H1 (cell line): ENCODE measurements at regions not wholly inside any gene's neighbourhood (a gene's known extent, or its start where the extent isn't known, plus 50 kb on each side); places are given as distances from the start of the nearest gene placed in this dataset.

Experiments
- CTCF ChIA-PET: fragments of 300-600 bp; sonication (Branson Sonifier 250); formaldehyde crosslinking; loops from one replicate; lab custom pipeline; 2021; ENCODE audit not compliant: partially characterized antibody; lab: Charles Lee
- POLR2A ChIA-PET: fragments of 300-600 bp; sonication (Branson Sonifier 250); formaldehyde crosslinking; loops from one replicate; lab custom pipeline; 2021; ENCODE audit warnings: inconsistent platforms; ENCODE audit not compliant: partially characterized antibody; lab: Charles Lee
- DNase-seq, 2 experiments: peaks; one replicate each; pipeline versions ENCODE4 v3.0.0 to v3.0.0-alpha.2; 2010 to 2022; ENCODE audit warnings: low spot score in 2 of 2, low read depth in 1 of 2, mixed read lengths in 1 of 2
- FAIRE-seq: peaks from 2 replicates; lab custom pipeline; 2011; peaks lifted over from hg19 to GRCh38; lab: Jason Lieb, UNC
- H2AFZ ChIP-seq: 2 replicates; pipeline ENCODE4 v1.8.1; 2012; ENCODE audit warnings: low read length, inconsistent platforms
- H2AK5ac ChIP-seq: 2 replicates; pipeline ENCODE4 v1.6.1; 2013; ENCODE audit warnings: low read depth, low read length
- H2BK120ac ChIP-seq: replicated peaks from 2 replicates; pipeline ENCODE3; 2013; ENCODE audit warnings: low read depth, low read length, inconsistent platforms
- H2BK12ac ChIP-seq: 2 replicates; pipeline ENCODE4 v1.6.1; 2013; ENCODE audit warnings: low read depth, low read length
- H2BK15ac ChIP-seq: 2 replicates; pipeline ENCODE4 v1.6.1; 2013; ENCODE audit warnings: low read length
- H2BK20ac ChIP-seq: 2 replicates; pipeline ENCODE4 v1.6.1; 2013; ENCODE audit warnings: low read length
- H2BK5ac ChIP-seq: 2 replicates; pipeline ENCODE4 v1.6.1; 2013; ENCODE audit warnings: low read depth, low read length
- H3K14ac ChIP-seq: 2 replicates; pipeline ENCODE4 v1.6.1; 2013; ENCODE audit warnings: inconsistent platforms; ENCODE audit not compliant: insufficient read length
- H3K18ac ChIP-seq: 2 replicates; pipeline ENCODE4 v1.6.1; 2013; ENCODE audit warnings: low read length; ENCODE audit errors: extremely low read depth
- H3K23ac ChIP-seq: 2 replicates; pipeline ENCODE4 v1.6.1; 2013; ENCODE audit warnings: inconsistent platforms; ENCODE audit not compliant: insufficient read length
- H3K23me2 ChIP-seq: 2 replicates; pipeline ENCODE4 v1.6.1; 2013; ENCODE audit warnings: low read depth, low read length
- H3K27ac ChIP-seq: 2 replicates; pipeline ENCODE4 v1.6.1; 2011; ENCODE audit warnings: low read depth, low read length, inconsistent platforms
- H3K27me3 ChIP-seq, 4 experiments: replicated peaks in 1 of 4; 1 replicate in 1 of 4; 2 replicates in 3 of 4; pipeline versions ENCODE4 v1.6.1 to v1.8.1; 2011 to 2013; ENCODE audit warnings: low read length in 3 of 4, mild to moderate bottlenecking in 3 of 4, inconsistent platforms in 2 of 4, mixed read lengths in 2 of 4, moderate library complexity in 1 of 4; ENCODE audit not compliant: control insufficient read depth in 3 of 4, insufficient read depth in 3 of 4; ENCODE audit errors: extremely low read depth in 1 of 4
- H3K36me3 ChIP-seq, 4 experiments: 2 replicates each; pipeline versions ENCODE4 v1.6.1 to v1.8.1; 2011 to 2013; ENCODE audit warnings: mild to moderate bottlenecking in 4 of 4, low read length in 3 of 4, moderate library complexity in 2 of 4, control low read depth in 1 of 4, inconsistent platforms in 1 of 4; ENCODE audit not compliant: insufficient read depth in 4 of 4, control insufficient read depth in 2 of 4
- H3K4ac ChIP-seq: replicated peaks from 2 replicates; pipeline ENCODE3; 2013; ENCODE audit warnings: low read length, low read depth, mixed read lengths, inconsistent platforms; ENCODE audit not compliant: insufficient read length
- H3K4me1 ChIP-seq, 4 experiments: replicated peaks in 1 of 4; 1 replicate in 1 of 4; 2 replicates in 3 of 4; pipeline versions ENCODE4 v1.6.1 to v1.8.1; 2011 to 2013; ENCODE audit warnings: low read length in 3 of 4, inconsistent platforms in 2 of 4, mixed read lengths in 1 of 4; ENCODE audit not compliant: insufficient read depth in 4 of 4, control insufficient read depth in 3 of 4
- H3K4me2 ChIP-seq, 2 experiments: 2 replicates each; pipeline versions ENCODE4 v1.6.1 to v1.8.1; 2011 to 2013; ENCODE audit warnings: low read depth in 2 of 2, low read length in 2 of 2, control low read depth in 1 of 2, inconsistent platforms in 1 of 2, mild to moderate bottlenecking in 1 of 2; ENCODE audit not compliant: insufficient read depth in 1 of 2
- H3K4me3 ChIP-seq, 4 experiments: fragments of 200-600, 300-600 bp in 1 of 4; sonication (generic), shearing (Covaris generic), sonication (Bioruptor Twin) in 1 of 4; 2 replicates each; pipeline versions ENCODE4 v1.5.1 to v1.8.1; 2011 to 2016; ENCODE audit warnings: low read length in 4 of 4, low read depth in 3 of 4, control low read depth in 2 of 4, inconsistent platforms in 2 of 4, mild to moderate bottlenecking in 2 of 4, mixed read lengths in 1 of 4, moderate library complexity in 1 of 4; ENCODE audit not compliant: insufficient read depth in 2 of 4; ENCODE audit errors: extremely low read depth in 1 of 4
- H3K56ac ChIP-seq: replicated peaks from 2 replicates; pipeline ENCODE3; 2013; ENCODE audit warnings: low read depth, mild to moderate bottlenecking, mixed read lengths, low read length, inconsistent platforms; ENCODE audit not compliant: insufficient read length
- H3K79me1 ChIP-seq: 2 replicates; pipeline ENCODE4 v1.6.1; 2013; ENCODE audit warnings: low read depth, low read length, control low read depth
- H3K79me2 ChIP-seq, 2 experiments: 2 replicates each; pipeline versions ENCODE4 v1.6.1 to v1.8.1; 2012 to 2013; ENCODE audit warnings: low read length in 2 of 2, mild to moderate bottlenecking in 2 of 2, inconsistent platforms in 1 of 2; ENCODE audit not compliant: insufficient read depth in 2 of 2, control insufficient read depth in 1 of 2
- H3K9ac ChIP-seq, 4 experiments: replicated peaks in 1 of 4; 1 replicate in 1 of 4; 2 replicates in 3 of 4; pipeline versions ENCODE4 v1.6.1 to v1.8.1; 2011 to 2013; ENCODE audit warnings: low read depth in 3 of 4, low read length in 3 of 4, control low read depth in 2 of 4, mild to moderate bottlenecking in 2 of 4, moderate library complexity in 2 of 4, inconsistent platforms in 1 of 4; ENCODE audit errors: extremely low read depth in 1 of 4
- H3K9me3 ChIP-seq, 2 experiments: 2 replicates each; pipeline versions ENCODE4 v1.6.1 to v1.8.1; 2012 to 2013; ENCODE audit warnings: mild to moderate bottlenecking in 2 of 2, moderate library complexity in 2 of 2, control low read depth in 1 of 2, inconsistent platforms in 1 of 2, low read depth in 1 of 2, low read length in 1 of 2, mixed read lengths in 1 of 2; ENCODE audit not compliant: insufficient read depth in 2 of 2
- H4K20me1 ChIP-seq, 2 experiments: replicated peaks in 1 of 2; 2 replicates each; pipeline versions ENCODE3 to v1.8.1; 2011 to 2013; ENCODE audit warnings: inconsistent platforms in 2 of 2, low read length in 2 of 2, mild to moderate bottlenecking in 1 of 2; ENCODE audit not compliant: insufficient read depth in 2 of 2, control insufficient read depth in 1 of 2
- H4K5ac ChIP-seq: 2 replicates; pipeline ENCODE4 v1.6.1; 2013; ENCODE audit warnings: low read length, low read depth, mixed read lengths, inconsistent platforms; ENCODE audit not compliant: insufficient read length
- H4K8ac ChIP-seq: 2 replicates; pipeline ENCODE4 v1.8.0; 2013; ENCODE audit warnings: mild to moderate bottlenecking, moderate library complexity, low read length, inconsistent platforms; ENCODE audit not compliant: insufficient read depth; ENCODE audit errors: extremely low read depth
- H4K91ac ChIP-seq: replicated peaks from 2 replicates; pipeline ENCODE3; 2013; ENCODE audit warnings: low read length, mixed read lengths, inconsistent platforms; ENCODE audit not compliant: insufficient read length
- CEBPB ChIP-seq: IDR thresholded peaks from 2 replicates; pipeline ENCODE4 v1.6.1; 2012; ENCODE audit warnings: low read depth, low read length
- CTCF ChIP-seq, 3 experiments: IDR thresholded peaks; 1 replicate in 2 of 3; 2 replicates in 1 of 3; pipeline versions ENCODE4 v1.5.1 to v1.6.1; 2011; ENCODE audit warnings: low read length in 3 of 3, mild to moderate bottlenecking in 3 of 3, inconsistent platforms in 2 of 3, low read depth in 1 of 3, moderate library complexity in 1 of 3; ENCODE audit not compliant: insufficient read depth in 1 of 3; ENCODE audit errors: control extremely low read depth in 1 of 3
- NANOG ChIP-seq: IDR thresholded peaks from 2 replicates; pipeline ENCODE4 v1.6.1; 2011; ENCODE audit warnings: low read length, low read depth, mild to moderate bottlenecking, inconsistent platforms; ENCODE audit not compliant: insufficient read depth, poor library complexity, severe bottlenecking
- SP4 ChIP-seq: IDR thresholded peaks from 2 replicates; pipeline ENCODE4 v1.6.1; 2012; ENCODE audit warnings: low read length, inconsistent platforms
- TAF7 ChIP-seq: optimal IDR thresholded peaks from 2 replicates; pipeline ENCODE3; 2011; ENCODE audit warnings: low read depth, mild to moderate bottlenecking, inconsistent platforms, low read length, moderate library complexity, borderline replicate concordance

- Histone ChIP-seq H3K4me1 (peaks cover 2 to 6% (median 4%) of the 10 kb centered on the region in 4 experiments; a peak in 4 of 7 replicates), H2BK15ac (no peak overlapping the region), H2BK120ac (no peak overlapping the region), H3K4me2 (no peak overlapping the region), H2BK5ac (no peak overlapping the region), H3K79me2 (no peaks in the 10 kb centered on the region), H3K14ac (no peak overlapping the region), H3K79me1 (no peaks in the 10 kb centered on the region; the same call in 1 of the 2 replicates), H2AK5ac (no peak overlapping the region), H4K8ac (no peak overlapping the region), H3K4ac (no peak overlapping the region), H3K36me3 (no peaks in the 10 kb centered on the region), H3K23me2 (no peaks in the 10 kb centered on the region), H3K23ac (no peak overlapping the region), H2BK12ac (no peak overlapping the region), H3K9ac (no peak overlapping the region), H2AFZ (no peak overlapping the region), H3K4me3 (no peak overlapping the region), H4K20me1 (no peaks in the 10 kb centered on the region), H3K27ac (no peak overlapping the region), H3K18ac (no peak overlapping the region), H3K56ac (no peak overlapping the region), H4K5ac (no peak overlapping the region), H3K27me3 (no peaks in the 10 kb centered on the region), H2BK20ac (no peak overlapping the region), H4K91ac (no peak overlapping the region), H3K9me3 (0 out of 4 replicates have a peak, but pooled peaks cover 0 to 3% of the 10 kb centered on the region in 2 experiments)
- FAIRE-seq: no peak
- ChIA-PET CTCF (no interaction called here), POLR2A (no interaction called here)
- DNase-seq: no peak
- no peak for TF ChIP-seq CTCF (IDR thresholded peaks at IDR 0.05; ENCODE audit: control extremely low read depth in 1 of 3, insufficient read depth in 1 of 3, low read depth in 1 of 3, low read length in 3 of 3)
- no peak for TF ChIP-seq TAF7
- no peak for TF ChIP-seq NANOG
- no peak for TF ChIP-seq CEBPB
- no peak for TF ChIP-seq SP4
Observed at GRCh38 chr16:51522902-51523301, 371.8 kb upstream of the SALL1 start.
